SH-SY5Y (cell line): ENCODE measurements at regions not wholly inside any gene's neighbourhood (a gene's known extent, or its start where the extent isn't known, plus 50 kb on each side); places are given as distances from the start of the nearest gene placed in this dataset.

Source experiments
- GATA2 ChIP-seq: IDR thresholded peaks from 2 replicates; pipeline ENCODE4 v1.6.1; 2011; ENCODE audit warnings: mild to moderate bottlenecking, low read depth, low read length
- GATA3 ChIP-seq: IDR thresholded peaks from 2 replicates; pipeline ENCODE4 v1.6.1; 2011; ENCODE audit warnings: low read depth, mild to moderate bottlenecking, low read length, moderate library complexity

DNA sequence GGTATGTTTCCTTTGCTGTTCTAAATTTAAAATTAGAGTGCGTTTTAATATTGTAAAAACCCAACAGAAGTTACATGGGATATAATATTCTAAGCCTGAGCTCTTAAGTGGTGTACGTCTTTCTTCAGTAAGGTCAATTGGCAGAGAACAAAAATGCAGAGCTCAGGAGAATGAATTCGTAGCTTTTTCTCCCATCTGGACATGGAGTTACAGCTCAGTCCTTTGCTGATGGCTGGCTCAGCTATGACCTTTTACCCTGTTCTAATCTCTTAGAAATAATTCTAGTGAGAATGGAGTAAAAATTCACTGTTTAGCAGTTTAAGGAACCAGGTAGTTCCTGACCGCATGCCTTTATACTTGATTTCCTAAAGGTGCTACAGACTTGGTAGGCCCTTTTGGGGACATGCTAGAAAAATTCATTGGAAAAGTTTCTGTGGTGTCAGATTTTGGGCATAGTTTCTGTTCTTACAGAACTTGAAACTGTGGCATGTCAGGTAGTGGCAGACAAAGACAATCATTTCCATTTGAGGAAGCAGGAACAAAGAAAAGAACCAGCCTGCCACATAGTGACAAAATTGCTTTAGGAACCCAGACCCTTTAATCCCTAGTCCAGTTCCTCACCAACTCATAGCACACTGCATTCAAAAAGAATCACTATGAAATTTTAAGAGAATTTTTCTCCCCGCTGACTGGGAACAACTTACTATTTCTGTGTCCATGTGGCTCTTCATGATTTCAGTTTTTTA lies 566.8 kb upstream of the ZNF804A start:
- TF ChIP-seq GATA2 (no peak), GATA3 (no peak)
